Loucy (cell line): ENCODE measurements at regions not wholly inside any gene's neighbourhood (a gene's known extent, or its start where the extent isn't known, plus 50 kb on each side); places are given as distances from the start of the nearest gene placed in this dataset.

Experiments
- H2AFZ ChIP-seq: fragments of 200-600 bp; sonication (generic); 2 replicates; pipeline ENCODE4 v1.6.0; 2016; ENCODE audit warnings: antibody characterized with exemption, mild to moderate bottlenecking, low read length, moderate library complexity
- H3F3A ChIP-seq: fragments of 200-600 bp; 2 replicates; pipeline ENCODE4 v1.6.0; 2016; ENCODE audit warnings: antibody characterized with exemption, low read depth, mild to moderate bottlenecking
- H3K27me3 ChIP-seq: fragments of 200-600 bp; sonication (generic); 2 replicates; pipeline ENCODE4 v1.6.1; 2014; ENCODE audit warnings: low read length, mild to moderate bottlenecking; ENCODE audit not compliant: insufficient read depth, poor library complexity, severe bottlenecking
- H3K36me3 ChIP-seq: fragments of 200-600 bp; sonication (generic); 2 replicates; pipeline ENCODE4 v1.6.1; 2016; ENCODE audit warnings: low read length; ENCODE audit not compliant: insufficient read depth
- H3K4me1 ChIP-seq: fragments of 200-600 bp; sonication (generic); 2 replicates; pipeline ENCODE4 v1.5.1; 2014; ENCODE audit warnings: low read length, mild to moderate bottlenecking; ENCODE audit not compliant: insufficient read depth, poor library complexity, severe bottlenecking
- H3K4me2 ChIP-seq: fragments of 200-600 bp; sonication (generic); 2 replicates; pipeline ENCODE4 v1.6.0; 2014; ENCODE audit warnings: antibody characterized with exemption, low read length, low read depth, mild to moderate bottlenecking; ENCODE audit not compliant: poor library complexity, severe bottlenecking
- H3K4me3 ChIP-seq: fragments of 200-600 bp; sonication (generic); 2 replicates; pipeline ENCODE4 v1.5.1; 2014; ENCODE audit warnings: low read length, mild to moderate bottlenecking, mixed read lengths; ENCODE audit not compliant: poor library complexity, severe bottlenecking
- H3K79me2 ChIP-seq: fragments of 200-600 bp; sonication (generic); 2 replicates; pipeline ENCODE4 v1.6.1; 2014; ENCODE audit warnings: low read length; ENCODE audit not compliant: insufficient read depth
- H3K9ac ChIP-seq: fragments of 200-600 bp; sonication (generic); 2 replicates; pipeline ENCODE4 v1.6.0; 2014; ENCODE audit warnings: mild to moderate bottlenecking, low read depth, low read length, moderate library complexity; ENCODE audit not compliant: poor library complexity, severe bottlenecking
- H3K9me2 ChIP-seq: fragments of 200-600 bp; sonication (generic); replicated peaks from 2 replicates; pipeline ENCODE4 v1.6.1; 2016; ENCODE audit warnings: low read depth, low read length, mixed read lengths
- H3K9me3 ChIP-seq: fragments of 200-600 bp; sonication (generic); 2 replicates; pipeline ENCODE4 v1.6.1; 2014; ENCODE audit warnings: mild to moderate bottlenecking, antibody characterized with exemption, low read length, low read depth; ENCODE audit not compliant: insufficient read depth
- H4K20me1 ChIP-seq: fragments of 200-600 bp; sonication (generic); 2 replicates; pipeline ENCODE4 v1.6.0; 2014; ENCODE audit warnings: antibody characterized with exemption, low read length, mild to moderate bottlenecking; ENCODE audit not compliant: insufficient read depth, poor library complexity, severe bottlenecking
- CTCF ChIP-seq: fragments of 200-600 bp; sonication (generic); conservative IDR thresholded peaks from 2 replicates; pipeline ENCODE4 v1.5.1; 2014; ENCODE audit warnings: mild to moderate bottlenecking, antibody characterized with exemption, low read length
- EZH2phosphoT487 ChIP-seq: fragments of 200-600 bp; IDR thresholded peaks from 2 replicates; pipeline ENCODE4 v1.6.1; 2018; ENCODE audit warnings: antibody characterized with exemption, mild to moderate bottlenecking, moderate library complexity, borderline replicate concordance

GRCh38 chr3:176584413-176585176, 612.7 kb downstream of the TBL1XR1 start:
- Histone ChIP-seq H3F3A (no peaks in the 10 kb centered on the region), H4K20me1 (no peaks in the 10 kb centered on the region), H3K4me3 (no peak overlapping the region), H3K9me2 (no peaks in the 10 kb centered on the region), H3K27me3 (no peaks in the 10 kb centered on the region), H3K9ac (no peak overlapping the region), H3K36me3 (no peaks in the 10 kb centered on the region), H3K4me1 (no peaks in the 10 kb centered on the region), H3K79me2 (no peaks in the 10 kb centered on the region), H2AFZ (no peak overlapping the region), H3K9me3 (no peaks in the 10 kb centered on the region), H3K4me2 (no peak overlapping the region)
- TF ChIP-seq CTCF = no peak
- TF ChIP-seq EZH2phosphoT487 = no peak

GRCh38 chr3:176583956-176584355, 613.3 kb downstream of the TBL1XR1 start:
- Histone ChIP-seq H2AFZ (no peak overlapping the region), H3K9me3 (no peaks in the 10 kb centered on the region), H3K79me2 (no peaks in the 10 kb centered on the region), H3K9me2 (no peaks in the 10 kb centered on the region), H4K20me1 (no peaks in the 10 kb centered on the region), H3K27me3 (no peaks in the 10 kb centered on the region), H3K4me2 (no peak overlapping the region), H3K4me1 (no peaks in the 10 kb centered on the region), H3K36me3 (no peaks in the 10 kb centered on the region), H3K9ac (no peak overlapping the region), H3F3A (no peaks in the 10 kb centered on the region), H3K4me3 (no peak overlapping the region)
- TF ChIP-seq EZH2phosphoT487 = no peak
- TF ChIP-seq CTCF = no peak

GRCh38 chr3:176581589-176581988, 615.7 kb downstream of the TBL1XR1 start:
- no peaks in the 10 kb centered on the region for H3K27me3 ChIP-seq
- H3K9me3 ChIP-seq = no peaks in the 10 kb centered on the region
- H3K79me2 ChIP-seq = no peaks in the 10 kb centered on the region
- no peak overlapping the region for H2AFZ ChIP-seq
- no peak overlapping the region for H3K9ac ChIP-seq
- no peak overlapping the region for H3K4me3 ChIP-seq
- TF ChIP-seq EZH2phosphoT487 = no peak
- no peak for TF ChIP-seq CTCF
- H4K20me1 ChIP-seq = no peaks in the 10 kb centered on the region
- no peak overlapping the region for H3K4me2 ChIP-seq
- no peaks in the 10 kb centered on the region for H3F3A ChIP-seq
- no peaks in the 10 kb centered on the region for H3K4me1 ChIP-seq
- no peaks in the 10 kb centered on the region for H3K36me3 ChIP-seq
- no peaks in the 10 kb centered on the region for H3K9me2 ChIP-seq
